ENCODE measurements at regions not wholly inside any gene's neighbourhood (a gene's known extent, or its start where the extent isn't known, plus 50 kb on each side); places are given as distances from the start of the nearest gene placed in this dataset.

DNA sequence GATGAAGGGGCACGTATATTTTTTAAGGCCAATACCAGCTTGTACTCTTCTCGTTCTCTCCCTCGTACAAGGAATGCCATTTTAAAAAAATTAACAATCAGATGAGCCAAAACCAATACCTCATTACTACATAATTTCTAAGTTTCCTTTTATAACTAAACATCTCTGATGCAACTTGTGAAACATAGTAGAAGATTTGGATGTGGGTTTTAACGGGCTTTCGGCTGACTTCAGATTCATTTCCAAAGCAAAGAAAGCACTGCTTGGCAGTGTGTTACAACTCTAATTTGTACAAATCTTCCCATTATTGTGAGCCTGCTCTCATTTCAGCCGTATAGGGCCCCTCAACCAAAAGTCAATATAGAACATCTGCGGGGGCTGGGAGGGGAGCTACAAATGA lies 99.1 kb upstream of the TMCC3 start:
- no peak for TF ChIP-seq CTCF (IDR thresholded peaks at IDR 0.05; ENCODE audit: insufficient read depth, low read length, poor library complexity, severe bottlenecking)
- TF ChIP-seq EZH2phosphoT487 (conservative IDR thresholded peaks at IDR 0.05; ENCODE audit: low read length), result no peak
